CD4-positive, alpha-beta T cell treated with Interleukin-17A for 1 hour (primary cell): ENCODE measurements at regions not wholly inside any gene's neighbourhood (a gene's known extent, or its start where the extent isn't known, plus 50 kb on each side); places are given as distances from the start of the nearest gene placed in this dataset.
"Not testable (repeated sequence)": the region's sequence is repeated elsewhere in the genome, so short reads cannot be mapped to it uniquely, and the experiment has no call there.

Source experiments
- DNase-seq: peaks from one replicate; pipeline ENCODE4 v3.0.0-alpha.2; 2020

DNA sequence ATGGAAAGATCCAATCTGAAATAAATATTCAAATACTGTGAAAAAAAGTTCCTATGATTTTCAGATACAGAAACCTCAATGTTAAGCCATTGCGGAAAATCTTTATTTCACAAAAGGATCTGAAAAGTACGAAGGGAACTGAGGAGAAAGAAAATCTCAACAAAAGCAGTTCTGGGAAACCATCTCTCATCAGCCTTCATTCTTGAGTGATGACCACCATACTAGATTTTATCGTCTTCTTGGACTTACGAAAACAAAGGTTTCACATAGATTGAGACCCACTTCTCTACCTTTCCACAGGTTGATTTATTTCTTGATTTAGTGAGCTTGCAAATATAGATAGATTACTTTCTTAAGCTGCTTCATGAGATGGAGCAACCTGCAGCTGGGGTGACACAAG lies 293.4 kb upstream of the LYZL1 start:
- no peak for DNase-seq

DNA sequence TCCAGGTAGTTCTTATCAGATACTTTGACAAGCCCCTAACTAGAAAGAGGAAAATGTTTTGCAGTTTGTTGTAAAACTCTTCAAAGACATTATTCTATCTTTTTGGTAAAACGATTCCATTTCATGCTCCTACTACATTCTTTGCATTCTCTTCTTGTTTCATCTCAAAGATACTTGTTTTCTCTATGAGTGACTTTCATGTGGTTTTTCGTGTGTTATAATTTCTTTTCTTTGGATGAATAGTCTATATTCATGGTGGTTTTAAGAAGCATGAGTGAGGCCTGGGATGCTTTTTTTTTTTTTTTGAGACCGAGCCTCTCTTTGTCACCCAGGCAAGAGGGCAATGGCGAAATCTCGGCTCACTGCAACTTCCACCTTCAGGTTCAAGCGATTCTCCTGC lies 292.5 kb upstream of the LYZL1 start:
- no peak for DNase-seq

DNA sequence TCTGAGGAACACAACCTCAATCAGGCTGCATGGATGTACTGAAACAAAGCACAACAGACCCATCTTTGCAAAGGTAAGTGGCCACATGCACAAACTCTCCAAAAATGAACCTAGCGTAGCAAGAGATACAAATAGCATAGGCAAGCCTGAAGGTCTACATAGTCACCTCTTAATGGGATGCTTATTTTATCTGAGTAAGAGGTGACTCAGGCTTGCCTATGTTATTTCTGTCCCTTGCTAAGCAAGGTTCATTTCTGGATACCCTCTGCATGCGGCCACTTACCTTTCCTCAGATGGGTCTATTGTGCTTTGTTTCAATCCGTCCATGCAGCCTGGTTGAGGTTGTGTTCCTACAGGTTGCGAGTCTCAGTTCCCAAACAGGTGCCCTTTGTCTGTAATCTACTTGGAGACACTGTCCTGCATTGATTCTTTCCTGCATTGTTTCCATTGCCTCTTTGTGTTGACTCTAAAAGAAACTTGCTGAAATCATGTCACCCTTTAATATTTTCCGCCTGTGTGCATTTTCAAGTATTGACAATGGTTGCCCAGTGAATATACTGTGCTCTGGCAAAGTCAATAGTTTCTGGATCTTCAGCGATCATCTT lies 291.8 kb upstream of the LYZL1 start:
- DNase-seq, result no peak

DNA sequence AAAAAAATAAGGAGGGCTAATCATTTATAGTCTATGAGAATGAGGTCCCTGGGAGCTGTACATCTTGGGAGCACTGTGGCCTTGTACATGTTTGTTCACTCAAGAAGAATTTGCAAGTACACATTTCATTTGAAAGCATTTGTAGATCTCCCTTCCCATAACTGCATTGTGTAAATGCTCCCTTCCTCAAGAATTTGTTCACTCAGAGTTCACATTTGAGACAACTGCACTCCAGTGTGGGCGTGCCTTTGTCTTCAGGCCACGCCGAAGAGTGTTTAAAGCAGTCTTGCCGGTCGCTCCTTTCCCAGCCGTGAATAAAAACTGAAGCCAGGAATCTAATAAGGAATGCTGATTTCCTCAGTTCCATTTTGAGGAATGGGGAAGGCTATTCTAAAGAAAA lies 291.1 kb upstream of the LYZL1 start:
- DNase-seq, result no peak

DNA sequence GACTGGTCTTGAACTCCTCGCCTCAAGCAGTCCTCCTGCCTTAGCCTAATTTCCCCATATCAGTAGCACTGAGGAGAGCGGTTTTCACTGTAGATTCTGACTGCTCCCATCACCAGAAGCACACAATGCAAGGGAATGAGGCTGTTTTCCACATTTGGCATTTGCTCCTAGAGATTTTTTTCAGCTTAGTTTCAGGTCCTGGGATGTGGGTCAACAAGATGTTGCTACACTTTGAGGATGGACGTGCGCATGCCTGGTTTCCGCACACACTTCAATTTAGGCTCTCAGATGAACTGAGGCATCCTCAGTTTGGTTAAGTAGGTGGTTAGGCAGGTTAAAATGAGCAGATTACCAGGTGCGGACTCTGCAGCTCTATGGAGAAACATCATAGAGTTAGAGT lies 287.1 kb upstream of the LYZL1 start:
- DNase-seq, result no peak

DNA sequence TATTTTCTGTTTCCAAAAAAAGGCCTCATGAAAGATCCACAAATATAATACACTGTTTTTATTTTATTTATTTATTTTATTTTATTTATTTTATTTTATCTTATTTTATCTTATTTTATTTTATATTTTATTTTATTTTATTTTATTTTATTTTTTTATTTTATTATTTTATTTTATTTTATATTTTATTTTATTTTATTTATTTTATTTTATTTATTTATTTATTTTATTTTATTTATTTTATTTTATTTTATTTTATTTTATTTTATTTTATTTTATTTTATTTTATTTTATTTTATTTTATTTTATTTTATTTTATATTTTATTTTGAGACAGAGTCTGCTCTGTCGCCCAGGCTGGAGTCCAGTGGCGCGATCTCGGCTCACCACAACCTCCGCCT lies 285.9 kb upstream of the LYZL1 start:
- DNase-seq, result not testable (repeated sequence)

DNA sequence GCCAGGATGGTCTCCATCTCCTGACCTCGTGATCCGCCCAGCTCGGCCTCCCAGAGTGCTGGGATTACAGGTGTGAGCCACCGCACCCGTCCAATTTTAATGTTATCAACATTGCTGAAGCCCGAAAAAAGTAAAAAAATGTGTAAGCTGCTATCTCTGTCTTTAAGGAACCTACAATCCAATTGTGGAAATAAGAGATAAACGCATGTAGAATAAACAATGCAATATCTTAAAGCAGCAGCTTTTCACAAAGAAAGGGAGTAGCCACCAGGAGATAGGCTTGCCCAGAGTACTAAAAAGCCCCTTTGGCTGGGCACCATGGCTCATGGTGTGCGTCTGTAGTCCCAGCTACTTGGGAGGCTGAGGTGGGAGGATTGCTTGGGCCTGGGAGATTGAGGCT lies 282.9 kb upstream of the LYZL1 start:
- DNase-seq, result no peak

DNA sequence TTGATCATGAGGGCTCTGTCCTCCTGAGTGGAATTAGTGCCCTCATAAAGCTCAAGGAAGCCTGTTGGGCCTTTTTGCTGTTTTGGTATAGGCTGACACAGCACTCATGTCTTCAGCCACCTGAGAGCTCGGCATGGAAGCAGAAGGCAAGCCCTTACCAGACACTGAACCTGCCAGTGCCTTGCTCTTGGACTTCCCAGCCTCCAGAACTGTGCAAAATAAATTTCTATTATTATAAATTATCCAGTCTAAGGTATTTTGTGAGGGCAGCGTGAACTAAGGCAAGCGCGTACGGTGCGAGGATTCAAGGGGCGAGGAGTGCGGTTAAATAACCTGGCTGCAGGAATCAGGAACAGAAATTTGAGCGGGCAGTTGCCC lies 281.5 kb upstream of the LYZL1 start:
- no peak for DNase-seq

DNA sequence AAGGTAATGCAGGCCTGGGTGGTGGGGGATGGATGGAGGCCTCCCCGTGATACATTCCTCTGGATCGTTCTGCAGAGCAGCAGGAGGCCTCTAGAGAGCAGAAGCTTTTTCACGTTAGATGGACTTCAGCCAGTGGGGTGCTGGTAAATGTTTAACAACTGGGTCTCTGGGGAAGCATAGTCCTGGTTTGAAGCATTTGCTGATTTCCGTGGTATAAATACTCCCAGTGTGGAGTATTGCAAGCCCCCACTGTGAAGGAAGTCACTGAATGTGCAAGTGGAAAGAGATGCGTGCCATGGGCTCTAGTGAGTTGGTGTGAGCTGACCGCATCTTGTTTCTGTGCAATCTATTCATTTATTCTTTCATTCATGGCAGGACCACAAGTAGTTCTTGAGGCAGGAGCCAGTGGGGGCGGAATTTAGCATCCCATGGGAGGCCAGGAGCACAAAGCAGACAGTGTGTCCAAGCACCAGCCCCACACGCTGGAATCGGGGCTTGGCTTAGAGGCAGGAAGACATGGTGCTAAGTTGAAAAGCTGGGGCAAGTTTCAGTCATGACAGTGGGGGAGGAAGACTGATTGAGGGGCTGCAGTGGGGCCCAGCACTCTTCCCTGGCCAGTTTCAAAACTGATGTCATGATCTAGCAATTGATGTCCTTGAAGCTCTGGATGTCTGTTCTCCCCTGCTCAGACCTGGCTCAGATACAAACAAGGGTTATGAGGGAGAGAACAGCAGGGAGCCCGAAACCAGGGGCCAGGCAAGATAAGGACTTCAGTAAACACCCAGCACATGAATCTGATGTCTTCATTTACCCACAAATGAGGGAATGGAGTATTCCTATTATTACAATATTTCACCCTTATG lies 280.9 kb upstream of the LYZL1 start:
- DNase-seq, result no peak

DNA sequence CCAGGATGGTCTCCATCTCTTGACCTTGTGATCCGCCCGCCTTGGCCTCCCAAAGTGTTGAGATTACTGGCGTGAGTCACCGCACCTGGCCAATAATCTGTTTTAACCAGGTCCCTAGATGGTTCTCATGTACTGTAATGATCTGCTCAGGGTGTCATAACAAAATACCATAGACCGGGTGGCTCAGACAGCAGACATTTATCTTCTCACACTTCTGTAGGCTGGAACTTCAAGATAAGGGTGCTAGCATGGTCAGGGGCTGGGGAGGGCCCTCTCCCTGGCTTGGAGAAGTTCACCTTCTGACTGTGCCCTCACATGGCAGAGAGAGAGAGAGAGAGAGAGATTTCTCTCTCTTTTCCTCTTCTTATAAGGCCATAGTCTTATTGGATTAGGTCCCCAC lies 279.4 kb upstream of the LYZL1 start:
- DNase-seq, result no peak

DNA sequence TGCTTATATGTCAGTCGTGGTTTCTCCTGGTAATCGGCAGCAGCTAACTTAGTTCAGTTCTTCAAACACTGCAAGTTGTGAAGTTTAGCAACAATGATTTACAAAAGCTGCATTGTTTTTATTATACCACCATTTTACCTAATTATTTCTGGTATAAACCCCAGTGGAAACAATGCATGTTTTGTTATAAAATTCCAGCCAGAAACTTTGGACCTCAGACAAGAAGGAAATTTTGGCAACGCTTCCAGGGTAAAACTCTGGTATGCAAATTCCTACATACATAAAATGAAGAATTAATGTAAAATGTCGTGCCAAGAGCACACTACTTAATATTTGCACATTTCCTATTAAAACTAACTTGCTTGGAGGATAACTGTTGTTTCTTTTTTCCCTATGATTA lies 277.4 kb upstream of the LYZL1 start:
- DNase-seq, result no peak

DNA sequence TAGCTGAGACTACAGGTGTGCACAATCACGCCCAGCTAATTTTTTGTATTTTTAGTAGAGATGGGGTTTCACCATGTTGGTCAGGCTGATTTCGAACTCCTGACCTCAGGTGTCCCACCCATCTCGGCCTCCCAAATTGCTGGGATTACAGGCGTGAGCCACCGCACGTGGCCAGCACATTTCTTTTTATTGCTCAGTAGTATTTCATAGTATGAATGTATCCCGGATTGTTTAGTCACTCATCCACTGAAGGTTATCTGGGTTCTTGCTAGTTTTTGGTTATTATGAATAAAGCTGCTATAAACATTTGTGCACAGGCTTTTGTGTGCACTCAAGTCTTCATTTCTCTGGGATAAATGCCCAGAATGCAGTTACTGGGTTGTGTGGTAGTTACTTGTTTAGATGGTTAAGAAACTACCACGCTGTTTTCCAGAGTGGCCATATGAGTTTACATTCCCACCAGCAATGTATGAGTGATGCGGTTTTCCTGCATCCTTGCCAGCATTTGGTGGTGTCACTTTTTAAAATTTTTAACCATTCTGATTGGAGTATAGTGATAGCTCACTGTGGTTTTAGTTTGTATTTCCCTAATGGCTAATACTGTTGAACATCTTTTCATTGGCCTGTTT lies 275.8 kb upstream of the LYZL1 start:
- no peak for DNase-seq

DNA sequence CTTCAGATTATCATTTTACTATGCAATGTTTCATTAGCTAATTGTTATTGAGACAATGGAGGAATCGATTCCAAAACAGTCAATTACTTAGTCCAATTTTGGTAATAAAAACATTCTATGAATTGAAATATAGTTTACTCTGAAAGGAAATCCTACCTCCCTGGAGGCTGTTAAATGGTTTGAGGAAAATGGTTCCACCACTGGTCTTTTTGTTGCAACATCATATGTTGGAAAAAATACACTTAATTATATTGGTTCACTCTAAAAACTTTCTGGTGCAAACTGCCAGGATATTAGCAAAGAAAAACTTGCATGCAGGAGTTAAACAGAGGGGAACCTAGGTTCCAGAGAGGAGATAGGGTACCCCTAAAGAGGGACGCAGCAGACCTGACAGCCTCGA lies 267.3 kb upstream of the LYZL1 start:
- no peak for DNase-seq

DNA sequence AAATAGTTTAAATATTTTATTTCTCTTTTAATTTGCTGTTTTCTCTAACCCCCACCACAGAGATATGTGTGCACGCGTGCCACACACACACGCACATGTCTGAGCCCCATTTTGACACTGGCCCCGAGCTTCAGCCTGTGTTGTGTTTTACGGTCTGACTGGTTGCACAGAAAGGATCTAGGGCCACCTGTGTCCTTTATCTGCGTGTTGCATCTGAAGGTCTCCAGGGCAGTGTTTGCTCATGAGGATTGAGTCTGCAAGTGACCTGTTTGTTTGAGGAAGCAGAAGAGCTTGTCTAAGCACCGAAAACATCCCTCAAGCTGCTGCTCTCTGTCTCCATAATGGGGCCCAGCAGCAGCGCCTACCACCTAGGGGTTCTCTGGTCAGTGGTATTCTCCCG lies 266.4 kb upstream of the LYZL1 start:
- DNase-seq, result no peak

DNA sequence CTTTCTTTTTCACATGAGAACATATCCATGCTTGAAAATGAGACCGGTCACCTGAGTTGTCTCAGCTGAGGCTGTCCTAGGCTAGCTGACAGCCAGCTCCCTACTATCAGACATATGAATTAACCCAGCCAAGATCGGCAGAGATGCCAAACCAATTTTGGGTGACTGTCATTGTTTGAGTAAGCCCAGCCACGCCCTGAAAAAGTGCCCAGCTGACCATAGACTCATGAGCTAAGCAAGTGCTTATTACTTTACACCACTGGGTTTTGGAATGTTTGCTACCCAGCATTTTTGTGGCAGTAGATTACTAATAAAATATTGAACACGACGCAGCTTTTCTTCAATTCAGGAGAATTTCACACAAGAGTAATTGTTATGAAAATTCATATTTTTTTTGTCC lies 265.2 kb upstream of the LYZL1 start:
- no peak for DNase-seq

DNA sequence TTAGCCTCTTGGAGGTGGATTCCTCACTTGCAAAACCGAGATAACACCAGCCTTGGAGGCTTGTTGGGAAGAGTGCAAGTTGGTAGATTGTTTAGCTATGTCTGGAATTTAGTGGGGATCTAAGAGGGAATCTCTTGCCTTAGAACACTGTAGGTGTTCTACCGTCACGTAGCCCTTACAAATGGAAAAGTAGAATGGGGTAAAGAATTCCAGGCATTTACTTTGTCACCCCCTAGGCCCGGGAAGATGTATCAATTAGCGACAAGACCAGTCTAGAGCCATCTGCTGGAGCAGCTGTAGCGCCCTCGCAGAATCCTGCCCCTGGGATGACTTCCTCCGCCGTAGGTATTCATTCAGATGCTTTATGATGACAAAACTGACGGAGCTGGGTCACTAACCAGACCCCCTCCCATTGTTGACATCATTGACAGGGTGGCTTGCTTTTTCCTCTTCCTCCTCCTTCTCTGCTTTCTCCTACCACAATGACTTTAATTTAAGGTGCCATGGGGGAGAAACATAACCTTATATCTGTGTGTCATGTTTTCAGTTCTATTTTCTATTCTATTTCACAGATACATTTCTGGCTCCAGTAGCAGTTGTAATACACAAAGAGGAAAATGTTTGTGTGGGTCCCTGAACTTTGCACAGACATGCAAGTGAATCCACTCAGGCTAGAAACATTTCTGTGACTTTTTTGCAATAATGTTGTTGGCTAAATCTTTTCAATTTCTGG lies 262.6 kb upstream of the LYZL1 start:
- no peak for DNase-seq

DNA sequence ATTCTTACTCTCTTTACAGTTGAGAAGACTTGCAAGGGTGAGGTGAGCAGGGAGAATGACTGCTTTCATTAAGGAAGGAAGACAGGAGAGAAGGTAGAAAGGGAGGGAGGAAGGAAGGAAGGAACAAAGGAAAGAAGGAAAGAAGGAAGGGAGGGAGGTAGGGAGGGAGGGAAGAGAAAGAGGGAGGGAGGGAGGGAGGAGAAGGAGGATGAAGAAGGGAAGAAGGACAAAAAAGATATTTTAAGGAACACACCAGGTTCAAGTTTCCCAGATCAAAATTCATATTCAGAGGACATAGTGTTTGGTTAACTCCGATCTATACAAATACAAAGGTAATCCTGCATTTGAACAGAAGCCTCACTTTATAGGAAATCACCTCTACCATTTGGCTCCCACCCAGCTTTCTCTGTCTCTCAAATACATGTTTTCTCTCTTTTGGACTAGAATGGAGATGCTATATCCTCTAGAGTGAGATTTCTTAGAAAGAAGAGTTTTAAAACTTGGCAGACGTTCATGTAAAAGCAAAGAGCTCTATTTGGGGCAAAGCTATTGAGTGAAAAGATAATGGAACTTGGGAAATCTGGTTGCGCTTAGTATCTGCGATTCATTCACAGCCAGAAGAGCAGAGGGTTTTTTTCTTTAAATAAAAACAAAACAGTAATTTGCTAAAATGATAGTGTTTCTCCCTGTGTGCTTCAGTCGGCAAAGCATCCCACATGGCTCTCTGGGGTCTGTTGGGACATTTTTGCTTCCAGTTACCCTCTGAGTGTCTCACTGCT lies 261.9 kb upstream of the LYZL1 start:
- DNase-seq, result no peak

DNA sequence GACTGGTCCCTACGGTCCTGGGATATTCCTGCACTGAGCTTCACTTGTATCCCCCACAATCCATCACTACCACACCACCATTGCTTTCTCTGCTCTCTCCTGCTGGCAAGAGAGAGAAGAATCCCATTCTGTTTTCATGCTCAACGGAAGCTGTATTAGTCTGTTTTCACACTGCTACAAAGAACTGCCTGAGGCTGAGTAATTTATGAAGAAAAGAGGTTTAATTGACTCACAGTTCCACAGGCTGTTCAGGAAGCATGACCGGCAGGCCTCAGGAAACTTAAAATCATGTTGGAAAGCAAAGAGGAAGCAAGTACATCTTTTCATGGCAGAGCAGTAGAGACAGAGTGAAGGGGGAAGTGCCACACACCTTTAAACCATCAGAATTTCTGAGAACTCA lies 260.4 kb upstream of the LYZL1 start:
- no peak for DNase-seq

DNA sequence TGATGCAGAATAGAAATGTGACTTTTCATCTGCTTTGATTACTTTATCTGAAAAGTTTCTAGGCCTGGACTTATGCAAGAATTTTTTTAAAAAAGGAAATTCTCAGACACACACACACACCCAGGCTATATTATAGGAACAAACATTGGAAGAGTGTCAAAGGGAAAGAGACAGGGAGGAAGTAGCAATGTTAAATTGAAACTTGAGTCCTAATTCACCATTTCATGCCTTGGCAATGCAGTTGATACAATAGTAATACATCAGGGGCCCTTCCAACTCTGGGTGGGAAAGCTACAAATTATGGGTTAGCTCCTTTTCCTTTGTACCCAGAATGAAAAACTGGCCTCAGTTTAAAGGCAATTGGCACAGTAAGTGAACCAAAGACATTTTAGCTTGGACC lies 258.0 kb upstream of the LYZL1 start:
- no peak for DNase-seq

DNA sequence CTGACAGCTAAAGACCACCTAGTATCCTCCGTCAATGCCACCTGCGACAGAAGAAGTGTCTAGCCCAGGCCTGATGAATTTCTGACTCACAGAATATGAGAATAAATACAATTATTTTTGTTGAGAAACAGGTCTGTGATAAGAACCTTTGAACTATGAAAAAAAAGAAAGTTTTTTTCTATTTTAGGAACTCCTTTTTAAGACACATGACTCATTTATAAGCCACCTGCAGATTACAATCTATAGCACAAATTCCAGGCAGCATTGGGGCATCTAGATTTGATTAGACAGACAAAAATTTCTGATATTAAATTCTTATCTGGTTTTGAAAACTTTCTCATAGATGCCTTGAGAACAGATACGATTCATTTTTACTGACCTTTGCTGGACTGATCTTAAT lies 256.7 kb upstream of the LYZL1 start:
- DNase-seq, result no peak

DNA sequence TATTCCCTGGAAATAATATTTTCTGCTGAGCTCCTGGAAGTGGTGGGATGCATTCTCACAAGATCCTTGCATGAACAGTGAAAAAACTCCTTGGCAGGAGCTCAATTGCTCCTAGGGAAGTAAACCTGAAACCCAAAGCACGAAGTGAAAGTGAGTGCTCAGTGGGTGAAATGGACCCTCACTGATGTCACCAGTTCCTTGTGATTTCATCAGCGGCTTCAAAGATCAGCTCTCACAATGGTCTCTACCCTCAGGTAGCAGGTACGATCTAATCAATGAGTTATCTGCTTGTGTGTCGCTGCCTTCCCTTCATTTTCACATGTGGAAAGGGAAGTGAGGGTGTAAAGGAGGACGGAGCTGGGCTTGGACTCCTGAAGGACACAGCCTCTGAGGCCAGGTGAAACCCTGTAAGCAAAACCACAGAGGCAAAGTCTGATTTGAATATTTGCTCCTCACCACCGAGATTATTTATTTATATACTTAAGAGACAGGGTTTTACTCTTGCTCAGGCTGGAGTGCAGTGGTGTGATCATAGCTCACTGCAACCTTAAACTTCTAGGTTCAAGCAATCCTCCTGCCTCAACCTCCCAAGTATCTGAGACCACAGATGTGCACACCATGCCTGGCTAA lies 255.4 kb upstream of the LYZL1 start:
- no peak for DNase-seq

DNA sequence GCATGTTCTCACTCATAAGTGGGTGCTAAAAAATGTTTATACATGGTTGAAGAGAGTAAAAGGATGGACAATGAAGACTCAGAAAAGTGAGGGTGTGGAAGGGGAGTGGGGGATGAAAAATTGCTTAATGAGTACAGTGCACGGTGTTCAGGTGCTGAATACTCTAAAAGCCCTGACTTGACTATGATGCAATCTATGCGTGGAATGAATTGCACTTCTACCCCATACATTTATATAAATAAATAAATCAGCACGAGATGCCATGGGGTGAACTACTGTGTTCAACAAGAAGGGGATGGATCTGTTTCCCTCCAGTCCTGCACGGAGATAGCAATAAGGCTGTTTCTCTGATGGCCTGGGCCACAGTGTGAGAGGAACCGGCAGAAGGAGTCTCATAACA lies 254.3 kb upstream of the LYZL1 start:
- no peak for DNase-seq
